ENCODE measurements at regions not wholly inside any gene's neighbourhood (a gene's known extent, or its start where the extent isn't known, plus 50 kb on each side); places are given as distances from the start of the nearest gene placed in this dataset.
A peak's percentile ranks its signal among the peaks of the same experiment; 100 is the strongest.
"Not testable (repeated sequence)": the region's sequence is repeated elsewhere in the genome, so short reads cannot be mapped to it uniquely, and the experiment has no call there.

DNA sequence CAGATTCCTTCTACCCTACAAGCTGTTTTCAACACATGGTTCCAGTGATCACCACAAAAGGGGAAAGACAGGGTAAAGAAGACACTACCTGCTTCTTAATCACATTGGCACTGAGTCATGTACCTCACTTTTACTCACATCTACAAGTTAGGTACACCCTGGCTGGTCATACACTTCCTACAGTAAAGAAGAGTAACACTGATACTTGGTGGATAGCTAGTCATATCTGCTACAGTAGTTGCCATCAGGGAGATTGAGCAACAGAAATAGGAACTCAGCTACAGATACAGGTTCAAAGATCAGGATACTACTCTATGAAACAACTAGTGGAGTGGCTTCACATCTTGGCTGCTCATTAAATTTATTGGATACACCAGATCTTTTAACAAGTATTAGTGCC lies 105.4 kb upstream of the DIAPH2 start:
- TF ChIP-seq, protein P1, sequence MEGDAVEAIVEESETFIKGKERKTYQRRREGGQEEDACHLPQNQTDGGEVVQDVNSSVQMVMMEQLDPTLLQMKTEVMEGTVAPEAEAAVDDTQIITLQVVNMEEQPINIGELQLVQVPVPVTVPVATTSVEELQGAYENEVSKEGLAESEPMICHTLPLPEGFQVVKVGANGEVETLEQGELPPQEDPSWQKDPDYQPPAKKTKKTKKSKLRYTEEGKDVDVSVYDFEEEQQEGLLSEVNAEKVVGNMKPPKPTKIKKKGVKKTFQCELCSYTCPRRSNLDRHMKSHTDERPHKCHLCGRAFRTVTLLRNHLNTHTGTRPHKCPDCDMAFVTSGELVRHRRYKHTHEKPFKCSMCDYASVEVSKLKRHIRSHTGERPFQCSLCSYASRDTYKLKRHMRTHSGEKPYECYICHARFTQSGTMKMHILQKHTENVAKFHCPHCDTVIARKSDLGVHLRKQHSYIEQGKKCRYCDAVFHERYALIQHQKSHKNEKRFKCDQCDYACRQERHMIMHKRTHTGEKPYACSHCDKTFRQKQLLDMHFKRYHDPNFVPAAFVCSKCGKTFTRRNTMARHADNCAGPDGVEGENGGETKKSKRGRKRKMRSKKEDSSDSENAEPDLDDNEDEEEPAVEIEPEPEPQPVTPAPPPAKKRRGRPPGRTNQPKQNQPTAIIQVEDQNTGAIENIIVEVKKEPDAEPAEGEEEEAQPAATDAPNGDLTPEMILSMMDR (IDR thresholded peaks at IDR 0.05; ENCODE audit: insufficient read depth, low read length, severe bottlenecking), result no peak
- no peak overlapping the region for H3K4me3 ChIP-seq (ENCODE audit: low read depth, low read length)
- FAIRE-seq (no peak), DNase-seq (ENCODE audit: low read depth) (no peak)
- H3K27me3 ChIP-seq (ENCODE audit: control insufficient read depth, insufficient read depth, low read length), result no peaks in the 10 kb centered on the region
- H3K36me3 ChIP-seq (ENCODE audit: control insufficient read depth, insufficient read depth, low read length), result no peaks in the 10 kb centered on the region

DNA sequence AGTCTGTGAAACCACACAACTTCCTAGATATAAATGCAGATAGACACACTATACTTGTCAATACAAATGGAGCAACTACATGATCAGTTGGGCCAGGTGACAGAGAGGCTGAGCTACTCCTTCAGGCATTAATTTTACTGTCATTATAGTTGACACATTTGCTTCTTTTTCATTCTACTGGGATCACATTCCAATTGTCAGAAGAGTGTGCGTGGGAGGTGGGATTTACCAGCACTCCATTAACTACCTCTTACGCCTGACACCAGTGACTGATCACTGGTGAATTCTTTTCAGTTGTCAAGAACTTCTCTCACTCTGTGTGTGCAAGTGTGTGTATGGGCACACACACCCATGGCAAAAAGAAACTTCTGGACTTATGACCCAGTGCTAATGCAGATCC lies 94.2 kb upstream of the DIAPH2 start:
- no peak for FAIRE-seq
- Histone ChIP-seq H3K4me3 (ENCODE audit: low read depth, low read length) (no peak overlapping the region), H3K36me3 (ENCODE audit: control insufficient read depth, insufficient read depth, low read length) (no peaks in the 10 kb centered on the region), H3K27me3 (ENCODE audit: control insufficient read depth, insufficient read depth, low read length) (no peaks in the 10 kb centered on the region)
- TF ChIP-seq, protein P1 (IDR thresholded peaks at IDR 0.05; ENCODE audit: insufficient read depth, low read length, severe bottlenecking), result no peak
- no peak for DNase-seq (ENCODE audit: low read depth)

DNA sequence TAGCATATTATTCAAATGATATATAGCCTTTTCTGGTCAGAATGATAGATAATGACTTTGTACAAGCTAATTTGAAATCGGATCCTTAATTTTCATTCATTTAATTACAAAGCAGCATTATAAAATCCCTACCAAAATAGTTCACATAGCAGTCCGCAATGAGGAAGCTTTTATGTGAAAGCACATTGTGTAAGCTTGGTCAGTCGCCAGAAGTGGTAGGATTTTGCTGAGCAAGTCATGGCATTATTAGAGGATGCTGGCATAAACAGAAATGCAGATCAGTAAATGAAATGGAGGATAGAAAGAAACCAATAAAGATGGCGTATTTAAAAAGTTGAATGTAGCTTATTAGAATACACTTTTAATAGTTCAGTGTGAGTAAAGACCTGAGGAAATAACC lies 93.2 kb upstream of the DIAPH2 start:
- no peaks in the 10 kb centered on the region for H3K36me3 ChIP-seq (ENCODE audit: control insufficient read depth, insufficient read depth, low read length)
- no peak for FAIRE-seq

DNA sequence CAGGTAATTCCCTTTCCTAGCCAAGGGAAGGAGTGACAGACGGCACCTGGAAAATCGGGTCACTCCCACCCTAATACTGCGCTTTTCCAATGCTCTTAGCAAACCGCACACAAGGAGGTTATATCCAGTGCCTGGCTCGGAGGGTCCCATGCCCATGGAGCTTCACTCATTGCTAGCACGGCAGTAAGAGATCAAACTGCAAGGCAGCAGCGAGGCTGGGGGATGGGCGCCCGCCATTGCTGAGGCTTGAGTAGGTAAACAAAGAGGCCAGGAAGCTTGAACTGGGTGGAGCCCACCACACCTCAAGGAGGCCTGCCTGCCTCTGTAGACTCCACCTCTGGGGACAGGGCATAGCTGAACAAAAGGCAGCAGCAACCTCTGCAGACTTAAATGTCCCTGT lies 86.8 kb upstream of the DIAPH2 start:
- not testable (repeated sequence) for FAIRE-seq; H3K27me3 ChIP-seq (ENCODE audit: control insufficient read depth, insufficient read depth, low read length); H3K4me3 ChIP-seq (ENCODE audit: low read depth, low read length); H3K36me3 ChIP-seq (ENCODE audit: control insufficient read depth, insufficient read depth, low read length); DNase-seq (ENCODE audit: low read depth)

More for the DNA sequence above, 93.2 kb upstream of the DIAPH2 start:
- TF ChIP-seq, protein P1 (IDR thresholded peaks at IDR 0.05; ENCODE audit: insufficient read depth, low read length, severe bottlenecking), result no peak
- no peaks in the 10 kb centered on the region for H3K27me3 ChIP-seq (ENCODE audit: control insufficient read depth, insufficient read depth, low read length)
- no peak for DNase-seq (ENCODE audit: low read depth)
- no peak overlapping the region for H3K4me3 ChIP-seq (ENCODE audit: low read depth, low read length)

DNA sequence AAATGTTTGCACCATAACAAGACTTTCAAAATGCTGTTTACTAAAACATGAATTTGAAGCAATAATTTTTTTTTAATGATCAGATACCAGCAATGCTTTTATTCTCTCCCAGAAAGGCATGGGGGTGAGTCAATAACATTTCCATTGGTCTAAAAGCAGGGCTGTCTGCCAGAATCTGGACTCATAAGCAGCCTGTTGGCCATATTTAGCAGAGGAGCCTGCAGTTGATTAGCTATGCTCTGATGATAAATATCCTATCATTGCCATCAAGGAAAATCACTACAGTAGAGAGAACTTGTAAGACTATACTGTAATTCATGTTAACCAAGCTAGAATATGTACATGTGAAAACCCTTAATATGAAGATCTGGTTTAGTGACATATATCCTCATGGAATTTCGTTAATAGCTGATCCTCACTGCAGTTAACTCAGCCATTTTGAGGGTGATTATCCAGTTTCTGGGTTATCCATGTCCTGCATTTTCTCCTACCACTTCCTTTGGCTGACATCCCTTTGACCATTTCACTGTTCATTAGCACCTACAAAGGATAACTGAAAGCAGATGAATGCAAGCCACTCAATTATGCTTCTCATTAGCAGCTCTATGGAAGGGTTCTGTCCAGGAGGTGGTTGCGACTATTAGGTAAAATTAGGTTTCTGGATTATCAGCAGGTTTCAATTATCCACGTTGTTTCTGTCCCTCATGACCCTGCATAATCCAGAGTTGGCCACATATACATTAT lies 72.9 kb upstream of the DIAPH2 start:
- no peak for FAIRE-seq
- TF ChIP-seq, protein P1 (IDR thresholded peaks at IDR 0.05; ENCODE audit: insufficient read depth, low read length, severe bottlenecking), result no peak
- peak; percentile 6 for DNase-seq (ENCODE audit: low read depth)
- Histone ChIP-seq H3K4me3 (ENCODE audit: low read depth, low read length) (no peak overlapping the region), H3K36me3 (ENCODE audit: control insufficient read depth, insufficient read depth, low read length) (no peaks in the 10 kb centered on the region), H3K27me3 (ENCODE audit: control insufficient read depth, insufficient read depth, low read length) (no peaks in the 10 kb centered on the region)

DNA sequence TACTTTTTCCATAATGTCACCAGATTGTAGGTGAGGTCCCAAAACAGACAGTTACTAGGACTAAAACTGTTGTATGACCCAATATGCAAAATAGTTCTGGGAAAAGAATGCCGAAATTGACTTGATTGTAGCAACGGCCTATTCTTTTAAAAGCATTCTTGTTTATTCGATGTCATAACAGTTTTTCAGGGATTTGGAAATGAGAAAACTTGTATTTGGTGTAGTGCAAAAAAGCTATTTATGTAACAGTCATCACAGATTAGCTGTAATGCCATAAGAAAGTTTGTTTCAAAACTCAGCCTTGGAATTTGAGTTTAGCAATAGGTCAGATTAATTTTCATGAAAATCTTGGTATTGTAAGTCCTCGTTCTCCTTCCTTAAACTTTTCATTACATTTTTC lies 69.2 kb upstream of the DIAPH2 start:
- no peak for DNase-seq (ENCODE audit: low read depth)
- H3K27me3 ChIP-seq (ENCODE audit: control insufficient read depth, insufficient read depth, low read length), result no peaks in the 10 kb centered on the region
- TF ChIP-seq, protein P1 (IDR thresholded peaks at IDR 0.05; ENCODE audit: insufficient read depth, low read length, severe bottlenecking), result no peak
- FAIRE-seq, result no peak
- no peaks in the 10 kb centered on the region for H3K36me3 ChIP-seq (ENCODE audit: control insufficient read depth, insufficient read depth, low read length)
- H3K4me3 ChIP-seq (ENCODE audit: low read depth, low read length), result no peak overlapping the region

Data from bronchial epithelial cell (primary cell).